Mesothelial cell of epicardium (in vitro differentiated cells): ENCODE measurements at regions not wholly inside any gene's neighbourhood (a gene's known extent, or its start where the extent isn't known, plus 50 kb on each side); places are given as distances from the start of the nearest gene placed in this dataset.

ENCODE experiments used
- DNase-seq, 2 experiments: peaks; one replicate each; pipeline ENCODE4 v3.0.0; 2021; ENCODE audit warnings: low spot score in 2 of 2; ENCODE audit not compliant: unreplicated experiment in 2 of 2
- H3K27ac Mint-ChIP-seq: 2 replicates; pipeline ENCODE4 v1.8.0; 2021; ENCODE audit warnings: mixed read lengths
- H3K27me3 Mint-ChIP-seq: 2 replicates; pipeline ENCODE4 v1.8.0; 2021; ENCODE audit warnings: low read depth, mixed read lengths
- H3K36me3 Mint-ChIP-seq: 2 replicates; pipeline ENCODE4 v1.8.0; 2021; ENCODE audit warnings: mixed read lengths
- H3K4me1 Mint-ChIP-seq: 2 replicates; pipeline ENCODE4 v1.8.0; 2021; ENCODE audit warnings: mixed read lengths
- H3K4me3 Mint-ChIP-seq: 2 replicates; pipeline ENCODE4 v1.8.0; 2021; ENCODE audit warnings: mild to moderate bottlenecking, moderate library complexity, mixed read lengths
- H3K9me3 Mint-ChIP-seq: 2 replicates; pipeline ENCODE4 v1.8.0; 2021; ENCODE audit warnings: mixed read lengths
- CTCF ChIP-seq: fragments of 200-600 bp; sonication (generic); IDR thresholded peaks from one replicate; pipeline ENCODE4 v1.5.0; 2021; ENCODE audit warnings: antibody characterized with exemption; ENCODE audit not compliant: unreplicated experiment

GRCh38 chr6:97440590-97441176 lies 157.7 kb upstream of the MMS22L start:
- Mint-ChIP-seq H3K36me3 (no peaks in the 10 kb centered on the region), H3K27ac (no peak overlapping the region), H3K27me3 (no peaks in the 10 kb centered on the region), H3K9me3 (no peaks in the 10 kb centered on the region), H3K4me1 (peaks cover 4% of the 10 kb centered on the region), H3K4me3 (no peak overlapping the region)
- no peak for DNase-seq
- no peak for TF ChIP-seq CTCF

GRCh38 chr6:97443408-97444080 lies 160.5 kb upstream of the MMS22L start:
- Mint-ChIP-seq H3K4me3 (no peak overlapping the region), H3K9me3 (no peaks in the 10 kb centered on the region), H3K27ac (no peak overlapping the region), H3K27me3 (no peaks in the 10 kb centered on the region), H3K4me1 (peaks cover 4% of the 10 kb centered on the region), H3K36me3 (no peaks in the 10 kb centered on the region)
- TF ChIP-seq CTCF: no peak
- no peak for DNase-seq

- TF ChIP-seq CTCF: no peak
- Mint-ChIP-seq H3K4me3 (no peak overlapping the region), H3K4me1 (peaks cover 3% of the 10 kb centered on the region), H3K27me3 (no peaks in the 10 kb centered on the region), H3K36me3 (no peaks in the 10 kb centered on the region), H3K9me3 (no peaks in the 10 kb centered on the region), H3K27ac (no peak overlapping the region)
- DNase-seq: no peak
Measured at GRCh38 chr6:97445407-97445806, 162.4 kb upstream of the MMS22L start.

GRCh38 chr6:97449444-97449966 lies 166.5 kb upstream of the MMS22L start:
- Mint-ChIP-seq H3K9me3 (peaks cover 3% of the 10 kb centered on the region), H3K27ac (no peak overlapping the region), H3K4me3 (no peak overlapping the region), H3K4me1 (no peaks in the 10 kb centered on the region), H3K27me3 (no peaks in the 10 kb centered on the region), H3K36me3 (no peaks in the 10 kb centered on the region)
- no peak for DNase-seq
- TF ChIP-seq CTCF: no peak

- Mint-ChIP-seq H3K27me3 (no peaks in the 10 kb centered on the region), H3K9me3 (peaks cover 3% of the 10 kb centered on the region), H3K4me3 (no peak overlapping the region), H3K4me1 (no peaks in the 10 kb centered on the region), H3K27ac (no peak overlapping the region), H3K36me3 (no peaks in the 10 kb centered on the region)
- no peak for TF ChIP-seq CTCF
- DNase-seq: no peak
Measured at GRCh38 chr6:97450087-97450486, 167.1 kb upstream of the MMS22L start.
